Testis (tissue), 2 donors: ENCODE measurements at regions not wholly inside any gene's neighbourhood (a gene's known extent, or its start where the extent isn't known, plus 50 kb on each side); places are given as distances from the start of the nearest gene placed in this dataset.

Experiments
- DNase-seq: peaks from one replicate; pipeline ENCODE4 v3.0.0-alpha.2; 2019
- H3K27ac ChIP-seq, 2 donors: fragments of 200-600 bp; sonication (generic); one replicate each; pipeline ENCODE4 v1.5.1; 2019
- H3K27me3 ChIP-seq: fragments of 200-600 bp; sonication (generic); one replicate; pipeline ENCODE4 v1.5.1; 2019
- H3K36me3 ChIP-seq: fragments of 200-600 bp; sonication (generic); one replicate; pipeline ENCODE4 v1.5.1; 2017; ENCODE audit warnings: low read depth; ENCODE audit errors: missing control alignments
- H3K4me1 ChIP-seq: fragments of 200-600 bp; sonication (generic); one replicate; pipeline ENCODE4 v1.5.1; 2019
- H3K4me3 ChIP-seq, 2 donors: fragments of 200-600 bp; sonication (generic); one replicate each; pipeline ENCODE4 v1.5.1; 2017 to 2019
- H3K9me3 ChIP-seq: fragments of 200-600 bp; sonication (generic); one replicate; pipeline ENCODE4 v1.5.1; 2017
- CTCF ChIP-seq, 3 experiments: fragments of 450-650 bp in 2 of 3; fragments of 200-600 bp in 1 of 3; sonication (generic) in 1 of 3; IDR thresholded peaks; one replicate each; pipeline ENCODE4 v1.5.1; 2016 to 2019; ENCODE audit warnings: antibody characterized with exemption in 3 of 3, mild to moderate bottlenecking in 2 of 3, moderate library complexity in 1 of 3
- POLR2A ChIP-seq: fragments of 450-650 bp; IDR thresholded peaks from one replicate; pipeline ENCODE4 v1.6.1; 2017; ENCODE audit warnings: antibody characterized with exemption, mild to moderate bottlenecking, moderate library complexity
- WGBS, 2 donors: methylation state at CpG; one replicate each; pipeline ENCODE4 v1.1.5; 2018; 5-methylcytosine and 5-hydroxymethylcytosine counted together
- intact Hi-C: fragments of 100-400 bp; cut with DNase I; formaldehyde crosslinking; loops from one replicate; pipeline ENCODE4 v1.15.1; 2023; ENCODE audit warnings: low total_unique reads

- DNase-seq, result no peak
- intact Hi-C loops, result no loop called here
- Histone ChIP-seq H3K9me3 (no peaks in the 10 kb centered on the region), H3K27me3 (no peaks in the 10 kb centered on the region), H3K4me1 (no peaks in the 10 kb centered on the region), H3K36me3 (no peaks in the 10 kb centered on the region), H3K4me3 (no peak overlapping the region), H3K27ac (no peak overlapping the region)
- WGBS, 2 donors, result 55 to 83% methylated on average over 4 of the region's 4 CpGs
- no peak for TF ChIP-seq POLR2A
- no peak for TF ChIP-seq CTCF (IDR thresholded peaks at IDR 0.05)
These were observed 148.8 kb upstream of the ROPN1 start for GRCh38 chr3:124140746-124141145.

GRCh38 chr3:124142389-124142970 is 150.6 kb upstream of the ROPN1 start:
- H3K36me3 ChIP-seq, result no peaks in the 10 kb centered on the region
- H3K9me3 ChIP-seq, result no peaks in the 10 kb centered on the region
- no peaks in the 10 kb centered on the region for H3K27me3 ChIP-seq
- no peak overlapping the region for H3K4me3 ChIP-seq
- no peak for DNase-seq
- intact Hi-C loops, result no loop called here
- TF ChIP-seq POLR2A (no peak), CTCF (IDR thresholded peaks at IDR 0.05) (no peak)
- H3K4me1 ChIP-seq, result no peaks in the 10 kb centered on the region
- no peak overlapping the region for H3K27ac ChIP-seq
- WGBS, 2 donors, result 37 to 50% methylated on average over 5 of the region's 5 CpGs

GRCh38 chr3:124143047-124143446 is 151.1 kb upstream of the ROPN1 start:
- DNase-seq, result no peak
- TF ChIP-seq POLR2A (no peak), CTCF (IDR thresholded peaks at IDR 0.05) (no peak)
- H3K4me1 ChIP-seq, result no peaks in the 10 kb centered on the region
- H3K27me3 ChIP-seq, result no peaks in the 10 kb centered on the region
- H3K27ac ChIP-seq, result no peak overlapping the region
- no peak overlapping the region for H3K4me3 ChIP-seq
- no peaks in the 10 kb centered on the region for H3K9me3 ChIP-seq
- WGBS, 2 donors, result 82 to 91% methylated on average over 1 of the region's 1 CpG
- intact Hi-C loops, result no loop called here
- H3K36me3 ChIP-seq, result no peaks in the 10 kb centered on the region

GRCh38 chr3:124144035-124144814 is 152.3 kb upstream of the ROPN1 start:
- 68 to 86% methylated on average over 6 of the region's 6 CpGs for WGBS, 2 donors
- intact Hi-C loops, result no loop called here

More at GRCh38 chr3:124144035-124144814, 152.3 kb upstream of the ROPN1 start:
- Histone ChIP-seq H3K9me3 (no peaks in the 10 kb centered on the region), H3K27ac (no peak overlapping the region), H3K4me1 (no peaks in the 10 kb centered on the region), H3K4me3 (no peak overlapping the region), H3K36me3 (no peaks in the 10 kb centered on the region), H3K27me3 (no peaks in the 10 kb centered on the region)
- TF ChIP-seq CTCF (IDR thresholded peaks at IDR 0.05) (no peak), POLR2A (no peak)
- DNase-seq, result no peak
